Neural cell (in vitro differentiated cells): ENCODE measurements at regions not wholly inside any gene's neighbourhood (a gene's known extent, or its start where the extent isn't known, plus 50 kb on each side); places are given as distances from the start of the nearest gene placed in this dataset.

ENCODE experiments used
- EZH2 ChIP-seq: fragments of 200-600, 300-800 bp; shearing (Covaris generic), sonication (generic); IDR thresholded peaks from 2 replicates; pipeline ENCODE4 v1.6.1; 2014; ENCODE audit warnings: antibody characterized with exemption, low read length, borderline replicate concordance, mild to moderate bottlenecking; ENCODE audit not compliant: insufficient read depth, poor library complexity, severe bottlenecking
- RAD21 ChIP-seq: fragments of 450-650 bp; conservative IDR thresholded peaks from 2 replicates; pipeline ENCODE4 v1.6.1; 2014; ENCODE audit warnings: antibody characterized with exemption, mild to moderate bottlenecking, moderate library complexity
- TAF1 ChIP-seq: IDR thresholded peaks from 2 replicates; pipeline ENCODE4 v1.6.1; 2012; ENCODE audit warnings: low read depth
- TF ChIP-seq, protein P1 (sequence below): fragments of 450-650 bp; IDR thresholded peaks from 2 replicates; pipeline ENCODE4 v1.5.1; 2014; ENCODE audit warnings: antibody characterized with exemption, mild to moderate bottlenecking, moderate library complexity; ENCODE audit not compliant: poor library complexity, severe bottlenecking
- TF ChIP-seq, protein P2 (sequence below): IDR thresholded peaks from 2 replicates; pipeline ENCODE4 v1.6.1; 2012; ENCODE audit warnings: borderline replicate concordance

GRCh38 chr5:169521366-169521983 is 62.1 kb upstream of the SPDL1 start:
- TF ChIP-seq, protein P1, sequence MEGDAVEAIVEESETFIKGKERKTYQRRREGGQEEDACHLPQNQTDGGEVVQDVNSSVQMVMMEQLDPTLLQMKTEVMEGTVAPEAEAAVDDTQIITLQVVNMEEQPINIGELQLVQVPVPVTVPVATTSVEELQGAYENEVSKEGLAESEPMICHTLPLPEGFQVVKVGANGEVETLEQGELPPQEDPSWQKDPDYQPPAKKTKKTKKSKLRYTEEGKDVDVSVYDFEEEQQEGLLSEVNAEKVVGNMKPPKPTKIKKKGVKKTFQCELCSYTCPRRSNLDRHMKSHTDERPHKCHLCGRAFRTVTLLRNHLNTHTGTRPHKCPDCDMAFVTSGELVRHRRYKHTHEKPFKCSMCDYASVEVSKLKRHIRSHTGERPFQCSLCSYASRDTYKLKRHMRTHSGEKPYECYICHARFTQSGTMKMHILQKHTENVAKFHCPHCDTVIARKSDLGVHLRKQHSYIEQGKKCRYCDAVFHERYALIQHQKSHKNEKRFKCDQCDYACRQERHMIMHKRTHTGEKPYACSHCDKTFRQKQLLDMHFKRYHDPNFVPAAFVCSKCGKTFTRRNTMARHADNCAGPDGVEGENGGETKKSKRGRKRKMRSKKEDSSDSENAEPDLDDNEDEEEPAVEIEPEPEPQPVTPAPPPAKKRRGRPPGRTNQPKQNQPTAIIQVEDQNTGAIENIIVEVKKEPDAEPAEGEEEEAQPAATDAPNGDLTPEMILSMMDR, result no peak
- TF ChIP-seq EZH2, result no peak
- TF ChIP-seq RAD21, result no peak
- TF ChIP-seq TAF1, result no peak
- TF ChIP-seq, protein P2, sequence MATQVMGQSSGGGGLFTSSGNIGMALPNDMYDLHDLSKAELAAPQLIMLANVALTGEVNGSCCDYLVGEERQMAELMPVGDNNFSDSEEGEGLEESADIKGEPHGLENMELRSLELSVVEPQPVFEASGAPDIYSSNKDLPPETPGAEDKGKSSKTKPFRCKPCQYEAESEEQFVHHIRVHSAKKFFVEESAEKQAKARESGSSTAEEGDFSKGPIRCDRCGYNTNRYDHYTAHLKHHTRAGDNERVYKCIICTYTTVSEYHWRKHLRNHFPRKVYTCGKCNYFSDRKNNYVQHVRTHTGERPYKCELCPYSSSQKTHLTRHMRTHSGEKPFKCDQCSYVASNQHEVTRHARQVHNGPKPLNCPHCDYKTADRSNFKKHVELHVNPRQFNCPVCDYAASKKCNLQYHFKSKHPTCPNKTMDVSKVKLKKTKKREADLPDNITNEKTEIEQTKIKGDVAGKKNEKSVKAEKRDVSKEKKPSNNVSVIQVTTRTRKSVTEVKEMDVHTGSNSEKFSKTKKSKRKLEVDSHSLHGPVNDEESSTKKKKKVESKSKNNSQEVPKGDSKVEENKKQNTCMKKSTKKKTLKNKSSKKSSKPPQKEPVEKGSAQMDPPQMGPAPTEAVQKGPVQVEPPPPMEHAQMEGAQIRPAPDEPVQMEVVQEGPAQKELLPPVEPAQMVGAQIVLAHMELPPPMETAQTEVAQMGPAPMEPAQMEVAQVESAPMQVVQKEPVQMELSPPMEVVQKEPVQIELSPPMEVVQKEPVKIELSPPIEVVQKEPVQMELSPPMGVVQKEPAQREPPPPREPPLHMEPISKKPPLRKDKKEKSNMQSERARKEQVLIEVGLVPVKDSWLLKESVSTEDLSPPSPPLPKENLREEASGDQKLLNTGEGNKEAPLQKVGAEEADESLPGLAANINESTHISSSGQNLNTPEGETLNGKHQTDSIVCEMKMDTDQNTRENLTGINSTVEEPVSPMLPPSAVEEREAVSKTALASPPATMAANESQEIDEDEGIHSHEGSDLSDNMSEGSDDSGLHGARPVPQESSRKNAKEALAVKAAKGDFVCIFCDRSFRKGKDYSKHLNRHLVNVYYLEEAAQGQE, result no peak
